ENCODE measurements at regions not wholly inside any gene's neighbourhood (a gene's known extent, or its start where the extent isn't known, plus 50 kb on each side); places are given as distances from the start of the nearest gene placed in this dataset.

DNA sequence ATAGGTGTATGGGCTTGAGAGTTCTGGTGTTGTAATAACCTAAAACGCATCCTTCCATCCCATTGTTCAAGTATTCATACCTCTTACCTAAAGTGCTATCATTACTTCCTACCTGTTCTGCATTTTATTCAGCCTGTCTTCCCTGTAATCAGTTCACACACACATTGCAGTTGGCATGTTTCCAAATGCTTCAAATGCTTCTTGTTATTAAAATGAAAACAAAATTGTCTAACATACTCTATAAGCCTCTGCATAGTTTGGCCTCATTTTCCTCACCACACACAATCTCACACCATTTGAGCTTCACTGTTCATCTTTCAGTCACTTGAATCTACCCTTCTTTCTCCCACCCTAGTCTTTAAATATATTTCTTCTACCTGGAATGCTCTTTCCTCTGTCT is 1178.2 kb upstream of the NRXN1 start (continued):
- no peak for TF ChIP-seq OSR2 (tag by site-specific recombination; IDR thresholded peaks at IDR 0.05)
- TF ChIP-seq, protein P1, sequence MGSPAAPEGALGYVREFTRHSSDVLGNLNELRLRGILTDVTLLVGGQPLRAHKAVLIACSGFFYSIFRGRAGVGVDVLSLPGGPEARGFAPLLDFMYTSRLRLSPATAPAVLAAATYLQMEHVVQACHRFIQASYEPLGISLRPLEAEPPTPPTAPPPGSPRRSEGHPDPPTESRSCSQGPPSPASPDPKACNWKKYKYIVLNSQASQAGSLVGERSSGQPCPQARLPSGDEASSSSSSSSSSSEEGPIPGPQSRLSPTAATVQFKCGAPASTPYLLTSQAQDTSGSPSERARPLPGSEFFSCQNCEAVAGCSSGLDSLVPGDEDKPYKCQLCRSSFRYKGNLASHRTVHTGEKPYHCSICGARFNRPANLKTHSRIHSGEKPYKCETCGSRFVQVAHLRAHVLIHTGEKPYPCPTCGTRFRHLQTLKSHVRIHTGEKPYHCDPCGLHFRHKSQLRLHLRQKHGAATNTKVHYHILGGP (tag by site-specific recombination; IDR thresholded peaks at IDR 0.05) = no peak

DNA sequence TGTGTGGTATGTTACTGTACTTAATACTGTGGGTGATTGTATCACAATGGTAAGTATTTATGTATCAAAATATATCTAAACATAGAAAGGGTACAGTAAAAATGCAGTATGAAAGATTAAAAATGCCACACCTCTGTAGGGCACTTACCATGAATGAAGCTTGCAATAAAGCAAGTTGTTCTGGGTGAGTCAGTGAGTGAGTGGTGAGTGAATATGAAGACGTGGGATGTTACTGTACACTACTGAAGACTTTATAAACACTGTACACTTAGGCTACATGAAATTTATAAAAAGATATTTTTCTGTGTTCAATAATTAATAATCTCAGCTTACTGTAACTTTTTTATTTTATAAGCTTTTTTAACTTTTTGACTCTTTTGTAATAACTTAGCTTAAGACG is 1162.4 kb upstream of the NRXN1 start:
- H3K9me3 ChIP-seq (ENCODE audit: control insufficient read depth, insufficient read depth, low read depth, low read length) = no peaks in the 10 kb centered on the region
- ChIA-PET POLR2A (no interaction called here), CTCF (no interaction called here)
- H3K4me1 ChIP-seq (ENCODE audit: control insufficient read depth, insufficient read depth, low read length) = no peaks in the 10 kb centered on the region
- TF ChIP-seq ZNF544 (tag by site-specific recombination; IDR thresholded peaks at IDR 0.05) (no peak), KLF16 (tag by site-specific recombination; IDR thresholded peaks at IDR 0.05) (no peak), ZBTB48 (tag by site-specific recombination; IDR thresholded peaks at IDR 0.05) (no peak), ZNF792 (tag by site-specific recombination; IDR thresholded peaks at IDR 0.05) (no peak), ZNF600 (tag by site-specific recombination; IDR thresholded peaks at IDR 0.05) (no peak), ZNF350 (tag by site-specific recombination; IDR thresholded peaks at IDR 0.05) (no peak), ZNF768 (tag by site-specific recombination; IDR thresholded peaks at IDR 0.05) (no peak), ZNF16 (tag by site-specific recombination; IDR thresholded peaks at IDR 0.05; ENCODE audit: low read depth) (no peak), ZNF19 (tag by site-specific recombination; IDR thresholded peaks at IDR 0.05; ENCODE audit: low read depth) (no peak), KLF9 (tag by site-specific recombination; IDR thresholded peaks at IDR 0.05; ENCODE audit: low read depth) (no peak), YY1 (tag by site-specific recombination; IDR thresholded peaks at IDR 0.05) (no peak), ZNF2 (tag by site-specific recombination; IDR thresholded peaks at IDR 0.05) (no peak), ZFP37 (tag by site-specific recombination; IDR thresholded peaks at IDR 0.05) (no peak)
- TF ChIP-seq, protein P2, sequence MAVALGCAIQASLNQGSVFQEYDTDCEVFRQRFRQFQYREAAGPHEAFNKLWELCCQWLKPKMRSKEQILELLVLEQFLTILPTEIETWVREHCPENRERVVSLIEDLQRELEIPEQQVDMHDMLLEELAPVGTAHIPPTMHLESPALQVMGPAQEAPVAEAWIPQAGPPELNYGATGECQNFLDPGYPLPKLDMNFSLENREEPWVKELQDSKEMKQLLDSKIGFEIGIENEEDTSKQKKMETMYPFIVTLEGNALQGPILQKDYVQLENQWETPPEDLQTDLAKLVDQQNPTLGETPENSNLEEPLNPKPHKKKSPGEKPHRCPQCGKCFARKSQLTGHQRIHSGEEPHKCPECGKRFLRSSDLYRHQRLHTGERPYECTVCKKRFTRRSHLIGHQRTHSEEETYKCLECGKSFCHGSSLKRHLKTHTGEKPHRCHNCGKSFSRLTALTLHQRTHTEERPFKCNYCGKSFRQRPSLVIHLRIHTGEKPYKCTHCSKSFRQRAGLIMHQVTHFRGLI (tag by site-specific recombination; IDR thresholded peaks at IDR 0.05) = no peak
- TF ChIP-seq, protein P3, sequence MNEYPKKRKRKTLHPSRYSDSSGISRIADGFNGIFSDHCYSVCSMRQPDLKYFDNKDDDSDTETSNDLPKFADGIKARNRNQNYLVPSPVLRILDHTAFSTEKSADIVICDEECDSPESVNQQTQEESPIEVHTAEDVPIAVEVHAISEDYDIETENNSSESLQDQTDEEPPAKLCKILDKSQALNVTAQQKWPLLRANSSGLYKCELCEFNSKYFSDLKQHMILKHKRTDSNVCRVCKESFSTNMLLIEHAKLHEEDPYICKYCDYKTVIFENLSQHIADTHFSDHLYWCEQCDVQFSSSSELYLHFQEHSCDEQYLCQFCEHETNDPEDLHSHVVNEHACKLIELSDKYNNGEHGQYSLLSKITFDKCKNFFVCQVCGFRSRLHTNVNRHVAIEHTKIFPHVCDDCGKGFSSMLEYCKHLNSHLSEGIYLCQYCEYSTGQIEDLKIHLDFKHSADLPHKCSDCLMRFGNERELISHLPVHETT (tag by site-specific recombination; IDR thresholded peaks at IDR 0.05) = no peak
- TF ChIP-seq, protein P4, sequence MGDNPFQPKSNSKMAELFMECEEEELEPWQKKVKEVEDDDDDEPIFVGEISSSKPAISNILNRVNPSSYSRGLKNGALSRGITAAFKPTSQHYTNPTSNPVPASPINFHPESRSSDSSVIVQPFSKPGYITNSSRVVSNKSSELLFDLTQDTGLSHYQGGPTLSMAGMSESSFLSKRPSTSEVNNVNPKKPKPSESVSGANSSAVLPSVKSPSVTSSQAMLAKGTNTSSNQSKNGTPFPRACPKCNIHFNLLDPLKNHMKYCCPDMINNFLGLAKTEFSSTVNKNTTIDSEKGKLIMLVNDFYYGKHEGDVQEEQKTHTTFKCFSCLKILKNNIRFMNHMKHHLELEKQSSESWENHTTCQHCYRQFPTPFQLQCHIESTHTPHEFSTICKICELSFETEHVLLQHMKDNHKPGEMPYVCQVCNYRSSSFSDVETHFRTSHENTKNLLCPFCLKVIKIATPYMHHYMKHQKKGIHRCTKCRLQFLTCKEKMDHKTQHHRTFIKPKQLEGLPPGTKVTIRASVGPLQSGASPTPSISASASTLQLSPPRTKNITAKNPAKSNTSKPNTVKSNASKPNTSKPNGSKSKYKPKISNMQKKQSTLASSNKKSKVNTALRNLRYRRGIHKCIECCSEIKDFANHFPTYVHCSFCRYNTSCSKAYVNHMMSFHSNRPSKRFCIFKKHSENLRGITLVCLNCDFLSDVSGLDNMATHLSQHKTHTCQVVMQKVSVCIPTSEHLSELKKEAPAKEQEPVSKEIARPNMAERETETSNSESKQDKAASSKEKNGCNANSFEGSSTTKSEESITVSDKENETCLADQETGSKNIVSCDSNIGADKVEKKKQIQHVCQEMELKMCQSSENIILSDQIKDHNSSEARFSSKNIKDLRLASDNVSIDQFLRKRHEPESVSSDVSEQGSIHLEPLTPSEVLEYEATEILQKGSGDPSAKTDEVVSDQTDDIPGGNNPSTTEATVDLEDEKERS (tag by site-specific recombination; IDR thresholded peaks at IDR 0.05) = no peak
- H3K27ac ChIP-seq (ENCODE audit: extremely low read depth, low read depth, low read length) = no peak overlapping the region
- no peaks in the 10 kb centered on the region for H3K36me3 ChIP-seq (ENCODE audit: control insufficient read depth in 2 of 2, insufficient read depth in 1 of 2, low read length in 2 of 2)
- no peak overlapping the region for H3K4me3 ChIP-seq (ENCODE audit: low read depth, low read length)

DNA sequence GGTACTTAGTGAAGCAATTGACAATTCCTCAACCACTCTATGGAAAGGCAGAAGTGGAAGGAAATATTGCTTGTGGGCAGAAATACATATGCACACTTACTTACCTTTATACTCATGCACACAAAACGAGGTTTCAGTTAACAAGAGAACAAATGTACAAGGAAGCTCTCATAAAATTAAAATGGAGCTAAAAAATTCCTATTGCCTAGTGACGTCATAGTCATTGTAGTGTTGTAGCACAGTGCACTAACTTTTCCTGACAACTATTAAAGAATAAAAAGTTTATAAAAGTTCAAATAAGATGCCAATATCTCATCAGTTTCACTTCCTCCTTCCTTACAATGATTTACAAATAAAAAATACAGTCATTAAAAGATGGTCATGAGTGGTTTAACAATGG is 1161.9 kb upstream of the NRXN1 start:
- ChIA-PET POLR2A (no interaction called here), CTCF (no interaction called here)
- Histone ChIP-seq H3K9me3 (ENCODE audit: control insufficient read depth, insufficient read depth, low read depth, low read length) (no peaks in the 10 kb centered on the region), H3K36me3 (ENCODE audit: control insufficient read depth in 2 of 2, insufficient read depth in 1 of 2, low read length in 2 of 2) (no peaks in the 10 kb centered on the region), H3K27ac (ENCODE audit: extremely low read depth, low read depth, low read length) (no peak overlapping the region), H3K4me3 (ENCODE audit: low read depth, low read length) (no peak overlapping the region), H3K4me1 (ENCODE audit: control insufficient read depth, insufficient read depth, low read length) (no peaks in the 10 kb centered on the region)
- no peak for TF ChIP-seq ZNF610 (tag by site-specific recombination; IDR thresholded peaks at IDR 0.05; ENCODE audit: borderline replicate concordance)
- TF ChIP-seq, protein P5, sequence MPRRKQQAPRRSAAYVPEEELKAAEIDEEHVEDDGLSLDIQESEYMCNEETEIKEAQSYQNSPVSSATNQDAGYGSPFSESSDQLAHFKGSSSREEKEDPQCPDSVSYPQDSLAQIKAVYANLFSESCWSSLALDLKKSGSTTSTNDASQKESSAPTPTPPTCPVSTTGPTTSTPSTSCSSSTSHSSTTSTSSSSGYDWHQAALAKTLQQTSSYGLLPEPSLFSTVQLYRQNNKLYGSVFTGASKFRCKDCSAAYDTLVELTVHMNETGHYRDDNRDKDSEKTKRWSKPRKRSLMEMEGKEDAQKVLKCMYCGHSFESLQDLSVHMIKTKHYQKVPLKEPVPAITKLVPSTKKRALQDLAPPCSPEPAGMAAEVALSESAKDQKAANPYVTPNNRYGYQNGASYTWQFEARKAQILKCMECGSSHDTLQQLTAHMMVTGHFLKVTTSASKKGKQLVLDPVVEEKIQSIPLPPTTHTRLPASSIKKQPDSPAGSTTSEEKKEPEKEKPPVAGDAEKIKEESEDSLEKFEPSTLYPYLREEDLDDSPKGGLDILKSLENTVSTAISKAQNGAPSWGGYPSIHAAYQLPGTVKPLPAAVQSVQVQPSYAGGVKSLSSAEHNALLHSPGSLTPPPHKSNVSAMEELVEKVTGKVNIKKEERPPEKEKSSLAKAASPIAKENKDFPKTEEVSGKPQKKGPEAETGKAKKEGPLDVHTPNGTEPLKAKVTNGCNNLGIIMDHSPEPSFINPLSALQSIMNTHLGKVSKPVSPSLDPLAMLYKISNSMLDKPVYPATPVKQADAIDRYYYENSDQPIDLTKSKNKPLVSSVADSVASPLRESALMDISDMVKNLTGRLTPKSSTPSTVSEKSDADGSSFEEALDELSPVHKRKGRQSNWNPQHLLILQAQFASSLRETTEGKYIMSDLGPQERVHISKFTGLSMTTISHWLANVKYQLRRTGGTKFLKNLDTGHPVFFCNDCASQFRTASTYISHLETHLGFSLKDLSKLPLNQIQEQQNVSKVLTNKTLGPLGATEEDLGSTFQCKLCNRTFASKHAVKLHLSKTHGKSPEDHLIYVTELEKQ (tag by site-specific recombination; IDR thresholded peaks at IDR 0.05; ENCODE audit: borderline replicate concordance) = no peak
- TF ChIP-seq KLF10 (tag by site-specific recombination; IDR thresholded peaks at IDR 0.05) = no peak
- TF ChIP-seq, protein P6, sequence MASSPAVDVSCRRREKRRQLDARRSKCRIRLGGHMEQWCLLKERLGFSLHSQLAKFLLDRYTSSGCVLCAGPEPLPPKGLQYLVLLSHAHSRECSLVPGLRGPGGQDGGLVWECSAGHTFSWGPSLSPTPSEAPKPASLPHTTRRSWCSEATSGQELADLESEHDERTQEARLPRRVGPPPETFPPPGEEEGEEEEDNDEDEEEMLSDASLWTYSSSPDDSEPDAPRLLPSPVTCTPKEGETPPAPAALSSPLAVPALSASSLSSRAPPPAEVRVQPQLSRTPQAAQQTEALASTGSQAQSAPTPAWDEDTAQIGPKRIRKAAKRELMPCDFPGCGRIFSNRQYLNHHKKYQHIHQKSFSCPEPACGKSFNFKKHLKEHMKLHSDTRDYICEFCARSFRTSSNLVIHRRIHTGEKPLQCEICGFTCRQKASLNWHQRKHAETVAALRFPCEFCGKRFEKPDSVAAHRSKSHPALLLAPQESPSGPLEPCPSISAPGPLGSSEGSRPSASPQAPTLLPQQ (tag by site-specific recombination; IDR thresholded peaks at IDR 0.05) = no peak
- no peak for TF ChIP-seq ZNF211 (tag by site-specific recombination; IDR thresholded peaks at IDR 0.05; ENCODE audit: low read depth)
